H9 (cell line): ENCODE measurements at regions not wholly inside any gene's neighbourhood (a gene's known extent, or its start where the extent isn't known, plus 50 kb on each side); places are given as distances from the start of the nearest gene placed in this dataset.

ENCODE experiments used
- DNase-seq: peaks from one replicate; pipeline ENCODE4 v3.0.0-alpha.2; 2017
- H2AFZ ChIP-seq: one replicate; pipeline ENCODE4 v1.6.1; 2013; ENCODE audit warnings: mild to moderate bottlenecking, low read length, control low read depth, moderate library complexity
- H2AK5ac ChIP-seq: 2 replicates; pipeline ENCODE4 v1.6.1; 2013; ENCODE audit warnings: low read length, control low read depth, mixed read lengths; ENCODE audit not compliant: insufficient read length
- H2BK120ac ChIP-seq: one replicate; pipeline ENCODE4 v1.6.1; 2013; ENCODE audit warnings: low read depth, mild to moderate bottlenecking, low read length, control low read depth, inconsistent platforms; ENCODE audit not compliant: poor library complexity, severe bottlenecking
- H2BK12ac ChIP-seq: 2 replicates; pipeline ENCODE4 v1.6.1; 2013; ENCODE audit warnings: low read length, control low read depth, mixed read lengths, low read depth; ENCODE audit not compliant: insufficient read length
- H2BK15ac ChIP-seq: 2 replicates; pipeline ENCODE4 v1.6.1; 2013; ENCODE audit warnings: low read depth, low read length, control low read depth
- H2BK20ac ChIP-seq: one replicate; pipeline ENCODE4 v1.6.1; 2013; ENCODE audit warnings: low read depth, mild to moderate bottlenecking, low read length, control low read depth, inconsistent platforms; ENCODE audit not compliant: poor library complexity, severe bottlenecking
- H2BK5ac ChIP-seq: 2 replicates; pipeline ENCODE4 v1.6.1; 2013; ENCODE audit warnings: low read length, control low read depth, mixed read lengths; ENCODE audit not compliant: insufficient read length
- H3K14ac ChIP-seq: 2 replicates; pipeline ENCODE4 v1.6.1; 2013; ENCODE audit warnings: low read length, control low read depth; ENCODE audit not compliant: insufficient read depth
- H3K18ac ChIP-seq: 2 replicates; pipeline ENCODE4 v1.6.1; 2013; ENCODE audit warnings: low read depth, mild to moderate bottlenecking, mixed read lengths, low read length, control low read depth; ENCODE audit not compliant: insufficient read length
- H3K23ac ChIP-seq: 2 replicates; pipeline ENCODE4 v1.6.1; 2013; ENCODE audit warnings: low read length, control low read depth, mixed read lengths, low read depth; ENCODE audit not compliant: insufficient read length
- H3K23me2 ChIP-seq: 2 replicates; pipeline ENCODE4 v1.6.1; 2013; ENCODE audit warnings: low read depth, mild to moderate bottlenecking, mixed read lengths, low read length, control low read depth; ENCODE audit not compliant: insufficient read length, poor library complexity, severe bottlenecking
- H3K27ac ChIP-seq: 2 replicates; pipeline ENCODE4 v1.5.1; 2013; ENCODE audit warnings: low read length, control low read depth, mixed read lengths, low read depth; ENCODE audit not compliant: insufficient read length
- H3K27me3 ChIP-seq: 2 replicates; pipeline ENCODE4 v1.6.1; 2013; ENCODE audit warnings: low read length, control low read depth, inconsistent platforms; ENCODE audit not compliant: insufficient read depth
- H3K4ac ChIP-seq: 2 replicates; pipeline ENCODE4 v1.6.1; 2013; ENCODE audit warnings: low read depth, mild to moderate bottlenecking, control low read depth, inconsistent platforms, low read length, moderate library complexity
- H3K4me1 ChIP-seq: 2 replicates; pipeline ENCODE4 v1.6.1; 2013; ENCODE audit warnings: low read length, control low read depth, inconsistent platforms; ENCODE audit not compliant: insufficient read depth
- H3K4me2 ChIP-seq: 2 replicates; pipeline ENCODE4 v1.6.1; 2013; ENCODE audit warnings: low read length, control low read depth, mixed read lengths; ENCODE audit not compliant: insufficient read length, insufficient read depth
- H3K56ac ChIP-seq: 2 replicates; pipeline ENCODE4 v1.6.1; 2013; ENCODE audit warnings: low read depth, mild to moderate bottlenecking, mixed read lengths, low read length, control low read depth; ENCODE audit not compliant: insufficient read length
- H3K79me1 ChIP-seq: 2 replicates; pipeline ENCODE4 v1.6.1; 2013; ENCODE audit warnings: low read depth, mild to moderate bottlenecking, moderate library complexity, low read length, control low read depth, inconsistent platforms; ENCODE audit not compliant: insufficient read depth, poor library complexity, severe bottlenecking
- H3K79me2 ChIP-seq: 2 replicates; pipeline ENCODE4 v1.6.1; 2013; ENCODE audit warnings: low read length, control low read depth, inconsistent platforms; ENCODE audit not compliant: insufficient read depth
- H3K9ac ChIP-seq: 2 replicates; pipeline ENCODE4 v1.6.1; 2013; ENCODE audit warnings: low read length, control low read depth, mixed read lengths; ENCODE audit not compliant: insufficient read length; ENCODE audit errors: extremely low read depth
- H3K9me3 ChIP-seq: one replicate; pipeline ENCODE4 v1.6.1; 2013; ENCODE audit warnings: low read depth, low read length, inconsistent platforms; ENCODE audit not compliant: control insufficient read depth
- H3T11ph ChIP-seq: one replicate; pipeline ENCODE4 v1.6.1; 2013; ENCODE audit warnings: mild to moderate bottlenecking, low read length, control low read depth, inconsistent platforms
- H4K20me1 ChIP-seq: one replicate; pipeline ENCODE4 v1.6.1; 2013; ENCODE audit not compliant: control insufficient read depth, insufficient read length, insufficient read depth
- H4K5ac ChIP-seq: 2 replicates; pipeline ENCODE4 v1.6.1; 2013; ENCODE audit warnings: low read depth, mild to moderate bottlenecking, mixed read lengths, low read length, control low read depth; ENCODE audit not compliant: insufficient read length
- H4K8ac ChIP-seq: replicated peaks from 2 replicates; pipeline ENCODE4 v1.6.1; 2013; ENCODE audit warnings: low read length, control low read depth, mixed read lengths, low read depth; ENCODE audit not compliant: insufficient read length
- H4K91ac ChIP-seq: 2 replicates; pipeline ENCODE4 v1.6.1; 2013; ENCODE audit warnings: low read depth, mild to moderate bottlenecking, moderate library complexity, mixed read lengths, low read length, control low read depth; ENCODE audit not compliant: insufficient read length
- H3K27ac Mint-ChIP-seq, 3 experiments: 2 replicates in 2 of 3; 3 replicates in 1 of 3; pipeline ENCODE4 v1.8.0; 2020 to 2021; ENCODE audit warnings: mixed read lengths in 3 of 3, mild to moderate bottlenecking in 1 of 3, moderate library complexity in 1 of 3
- H3K27me3 Mint-ChIP-seq: 2 replicates; pipeline ENCODE4 v1.8.0; 2021; ENCODE audit warnings: low read depth, mild to moderate bottlenecking, moderate library complexity, mixed read lengths
- H3K36me3 Mint-ChIP-seq, 3 experiments: 2 replicates in 2 of 3; 3 replicates in 1 of 3; pipeline ENCODE4 v1.8.0; 2020 to 2021; ENCODE audit warnings: low read depth in 3 of 3, mixed read lengths in 3 of 3; ENCODE audit not compliant: insufficient read depth in 1 of 3
- H3K4me1 Mint-ChIP-seq, 2 experiments: 2 replicates each; pipeline ENCODE4 v1.8.0; 2020; ENCODE audit warnings: mixed read lengths in 2 of 2
- H3K4me3 Mint-ChIP-seq, 2 experiments: 2 replicates in 1 of 2; 3 replicates in 1 of 2; pipeline ENCODE4 v1.8.0; 2020 to 2021; ENCODE audit warnings: mild to moderate bottlenecking in 2 of 2, mixed read lengths in 2 of 2, moderate library complexity in 1 of 2
- H3K9me3 Mint-ChIP-seq, 2 experiments: 2 replicates in 1 of 2; 3 replicates in 1 of 2; pipeline ENCODE4 v1.8.0; 2020; ENCODE audit warnings: mild to moderate bottlenecking in 2 of 2, mixed read lengths in 2 of 2, moderate library complexity in 1 of 2
- CTCF ChIP-seq: fragments of 200-600 bp; sonication (generic); conservative IDR thresholded peaks from 3 replicates; pipeline ENCODE4 v1.8.0; 2021; ENCODE audit warnings: antibody characterized with exemption, mild to moderate bottlenecking
- WGBS: extraction: QIAGEN DNeasy Blood & Tissue Kit; methylation state at CpG from one replicate; pipeline ENCODE4 v1.1.7; 2013; ENCODE audit warnings: missing lambda C conversion rate, low lambda C conversion rate, mixed read lengths; ENCODE audit not compliant: insufficient read length; ENCODE audit errors: extremely low coverage; 5-methylcytosine and 5-hydroxymethylcytosine counted together

GRCh38 chr4:131441004-131441688, 1707.9 kb upstream of the PCDH10 start:
- H2BK15ac ChIP-seq = no peak overlapping the region
- no peak overlapping the region for H2BK12ac ChIP-seq
- H3K23ac ChIP-seq = no peak overlapping the region
- no peak overlapping the region for H3K4me3 Mint-ChIP-seq
- no peak overlapping the region for H4K5ac ChIP-seq
- H2BK120ac ChIP-seq = no peak overlapping the region
- no peak overlapping the region for H3K27ac ChIP-seq
- no peaks in the 10 kb centered on the region for H3K9me3 ChIP-seq
- H2AFZ ChIP-seq = no peak overlapping the region
- no peaks in the 10 kb centered on the region for H3K79me2 ChIP-seq
- no peak overlapping the region for H3K56ac ChIP-seq
- WGBS = no CpG with 5 or more reads among the region's 7 CpGs
- peaks cover 5 to 16% (median 7%) of the 10 kb centered on the region in 3 experiments; a peak in 5 of 7 replicates for H3K36me3 Mint-ChIP-seq
- H4K91ac ChIP-seq = no peak overlapping the region
- no peak overlapping the region for H3K9ac ChIP-seq
- no peaks in the 10 kb centered on the region for H4K20me1 ChIP-seq
- H3K18ac ChIP-seq = no peak overlapping the region
- no peak overlapping the region for H4K8ac ChIP-seq
- peaks cover 19 to 20% of the 10 kb centered on the region in 2 experiments for H3K9me3 Mint-ChIP-seq
- H3K4me1 Mint-ChIP-seq = no peaks in the 10 kb centered on the region
- H3K14ac ChIP-seq = no peak overlapping the region
- DNase-seq = no peak
- H3K27me3 Mint-ChIP-seq = no peaks in the 10 kb centered on the region
- H3K79me1 ChIP-seq = no peaks in the 10 kb centered on the region
- no peak for TF ChIP-seq CTCF
- H3K27me3 ChIP-seq = no peaks in the 10 kb centered on the region
- H3K4me2 ChIP-seq = no peak overlapping the region
- H2AK5ac ChIP-seq = no peak overlapping the region
- no peaks in the 10 kb centered on the region for H3K23me2 ChIP-seq
- H2BK20ac ChIP-seq = no peak overlapping the region
- H3K4ac ChIP-seq = no peak overlapping the region
- H2BK5ac ChIP-seq = no peak overlapping the region
- H3K4me1 ChIP-seq = no peaks in the 10 kb centered on the region
- no peak overlapping the region for H3K27ac Mint-ChIP-seq
- H3T11ph ChIP-seq = no peak overlapping the region
